ENCODE measurements at regions not wholly inside any gene's neighbourhood (a gene's known extent, or its start where the extent isn't known, plus 50 kb on each side); places are given as distances from the start of the nearest gene placed in this dataset.

- 83 to 97% methylated on average over 1 of the region's 1 CpG for WGBS, 2 donors
- H3K27ac ChIP-seq: no peak overlapping the region
- TF ChIP-seq CTCF (IDR thresholded peaks at IDR 0.05) (no peak), POLR2A (IDR thresholded peaks at IDR 0.05) (no peak)
- no peaks in the 10 kb centered on the region for H3K36me3 ChIP-seq
- peaks cover 4 to 10% of the 10 kb centered on the region in 2 donors for H3K4me1 ChIP-seq
- no peak overlapping the region for H3K4me3 ChIP-seq (replicated peaks in 1 of 3)
- no peak for DNase-seq
- intact Hi-C loops (cut with DNase I): no loop called here
- no peaks in the 10 kb centered on the region for H3K9me3 ChIP-seq
- H3K27me3 ChIP-seq: no peaks in the 10 kb centered on the region
Measured at GRCh38 chr2:8198766-8199382, 483.0 kb upstream of the ID2 start.

- TF ChIP-seq POLR2A (IDR thresholded peaks at IDR 0.05): no peak
- TF ChIP-seq CTCF (IDR thresholded peaks at IDR 0.05): no peak
- Histone ChIP-seq H3K4me3 (replicated peaks in 1 of 3) (no peak overlapping the region), H3K9me3 (no peaks in the 10 kb centered on the region), H3K36me3 (no peaks in the 10 kb centered on the region), H3K27ac (no peak overlapping the region), H3K27me3 (no peaks in the 10 kb centered on the region), H3K4me1 (peaks cover 4 to 10% of the 10 kb centered on the region in 2 donors)
- intact Hi-C loops (cut with DNase I): no loop called here
- WGBS, 2 donors: 33 to 46% methylated on average over 7 of the region's 7 CpGs
- peak in 1 of 2 donors; percentile 23 for DNase-seq
Measured at GRCh38 chr2:8202132-8202531, 479.7 kb upstream of the ID2 start.

- 93 to 94% methylated on average over 18 of the region's 18 CpGs for WGBS, 2 donors
- no peak overlapping the region for H3K4me3 ChIP-seq (replicated peaks in 1 of 3)
- no peaks in the 10 kb centered on the region for H3K36me3 ChIP-seq
- no peak overlapping the region for H3K27ac ChIP-seq
- TF ChIP-seq POLR2A (IDR thresholded peaks at IDR 0.05) (no peak), CTCF (IDR thresholded peaks at IDR 0.05) (no peak)
- peaks cover 4 to 10% of the 10 kb centered on the region in 2 donors for H3K4me1 ChIP-seq
- DNase-seq: no peak
- no peaks in the 10 kb centered on the region for H3K9me3 ChIP-seq
- intact Hi-C loops (cut with DNase I): no loop called here
- H3K27me3 ChIP-seq: no peaks in the 10 kb centered on the region
Measured at GRCh38 chr2:8203364-8203763, 478.5 kb upstream of the ID2 start.

GRCh38 chr2:8204711-8205110 is 477.1 kb upstream of the ID2 start:
- intact Hi-C loops (cut with DNase I): no loop called here
- DNase-seq: no peak
- WGBS, 2 donors: 86 to 92% methylated on average over 2 of the region's 2 CpGs

More at GRCh38 chr2:8204711-8205110, 477.1 kb upstream of the ID2 start:
- Histone ChIP-seq H3K4me3 (replicated peaks in 1 of 3) (no peak overlapping the region), H3K9me3 (no peaks in the 10 kb centered on the region), H3K36me3 (no peaks in the 10 kb centered on the region), H3K27me3 (no peaks in the 10 kb centered on the region), H3K4me1 (peaks cover 4 to 10% of the 10 kb centered on the region in 2 donors), H3K27ac (no peak overlapping the region)
- TF ChIP-seq CTCF (IDR thresholded peaks at IDR 0.05) (no peak), POLR2A (IDR thresholded peaks at IDR 0.05) (no peak)
